ENCODE measurements at regions not wholly inside any gene's neighbourhood (a gene's known extent, or its start where the extent isn't known, plus 50 kb on each side); places are given as distances from the start of the nearest gene placed in this dataset.

DNA sequence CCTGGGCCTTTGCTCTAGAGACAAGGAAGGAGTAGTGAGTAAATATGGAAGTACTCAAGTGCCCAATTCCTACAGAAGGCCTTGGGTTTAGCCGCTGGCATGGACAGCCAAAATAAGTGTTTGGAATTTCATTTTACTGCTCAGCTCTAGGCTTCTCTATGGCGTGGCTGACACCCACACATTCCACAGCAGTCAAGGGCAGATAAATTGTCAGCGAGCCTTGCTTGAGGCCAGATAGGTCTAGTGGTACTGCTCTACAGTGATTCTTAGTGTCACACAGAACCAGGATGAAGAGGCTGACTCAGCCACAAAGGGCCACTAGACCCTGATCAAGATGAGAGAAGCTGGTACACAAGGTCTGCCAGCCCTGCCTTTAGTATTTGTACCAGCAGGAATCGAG is 111.0 kb upstream of the NFIB start:
- no peak for DNase-seq

DNA sequence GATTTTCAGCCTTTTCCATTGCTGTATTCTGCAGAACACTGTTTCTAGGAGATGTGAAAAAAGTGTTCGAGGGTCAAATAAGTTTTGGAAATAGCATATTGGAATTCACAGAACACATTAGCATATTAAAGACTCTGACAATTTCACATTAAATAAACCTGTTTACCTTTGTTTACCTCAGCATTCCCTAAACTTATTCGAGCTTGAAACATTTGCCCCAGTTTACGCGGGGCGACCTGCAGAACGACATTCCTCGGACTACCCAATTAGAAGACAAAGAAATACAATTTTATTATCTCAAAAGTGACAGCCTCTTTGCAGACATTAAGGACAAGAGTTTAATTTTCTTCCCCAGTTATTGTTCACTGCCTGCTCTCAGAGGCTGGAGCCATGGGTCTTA is 110.3 kb upstream of the NFIB start:
- no peak for DNase-seq

DNA sequence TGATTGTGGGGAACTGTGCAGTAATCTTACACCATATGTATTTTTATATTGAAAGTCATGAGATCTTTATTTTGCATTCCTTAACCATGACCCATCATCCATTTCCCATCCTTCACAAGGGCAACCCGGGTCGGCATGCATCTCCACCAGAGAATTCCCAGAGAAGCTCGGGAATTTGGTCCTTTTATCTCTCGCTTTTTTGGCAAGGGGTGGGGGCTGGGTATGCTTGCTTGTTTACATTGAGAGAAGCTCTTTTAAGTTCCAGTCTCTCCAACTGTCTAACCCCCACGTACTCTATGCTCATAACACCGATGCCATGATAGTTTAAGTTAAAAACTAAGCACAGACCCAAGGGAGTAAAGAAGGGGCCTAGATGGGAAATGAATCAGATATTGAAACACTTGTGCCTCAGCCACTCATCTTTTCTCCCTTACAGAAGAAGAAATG is 109.9 kb upstream of the NFIB start:
- no peak for DNase-seq

DNA sequence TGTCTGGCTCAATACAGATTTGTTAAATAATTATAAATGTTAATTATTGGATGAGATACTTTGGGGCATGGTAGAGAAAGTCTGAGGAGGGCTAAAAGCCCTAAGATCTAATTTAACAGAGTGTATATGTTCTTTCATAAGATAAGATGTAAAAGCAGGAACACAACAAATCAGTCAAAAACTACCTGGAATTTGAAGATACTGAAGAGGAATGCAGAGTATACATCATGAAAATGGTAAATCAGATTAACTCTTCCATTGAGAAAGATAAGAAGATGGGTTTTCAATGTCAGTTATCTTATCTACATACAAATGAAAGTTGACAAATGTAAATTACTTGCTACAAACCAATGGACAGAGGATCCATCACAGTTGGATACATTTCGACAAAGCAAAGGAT is 107.3 kb upstream of the NFIB start:
- DNase-seq = no peak

DNA sequence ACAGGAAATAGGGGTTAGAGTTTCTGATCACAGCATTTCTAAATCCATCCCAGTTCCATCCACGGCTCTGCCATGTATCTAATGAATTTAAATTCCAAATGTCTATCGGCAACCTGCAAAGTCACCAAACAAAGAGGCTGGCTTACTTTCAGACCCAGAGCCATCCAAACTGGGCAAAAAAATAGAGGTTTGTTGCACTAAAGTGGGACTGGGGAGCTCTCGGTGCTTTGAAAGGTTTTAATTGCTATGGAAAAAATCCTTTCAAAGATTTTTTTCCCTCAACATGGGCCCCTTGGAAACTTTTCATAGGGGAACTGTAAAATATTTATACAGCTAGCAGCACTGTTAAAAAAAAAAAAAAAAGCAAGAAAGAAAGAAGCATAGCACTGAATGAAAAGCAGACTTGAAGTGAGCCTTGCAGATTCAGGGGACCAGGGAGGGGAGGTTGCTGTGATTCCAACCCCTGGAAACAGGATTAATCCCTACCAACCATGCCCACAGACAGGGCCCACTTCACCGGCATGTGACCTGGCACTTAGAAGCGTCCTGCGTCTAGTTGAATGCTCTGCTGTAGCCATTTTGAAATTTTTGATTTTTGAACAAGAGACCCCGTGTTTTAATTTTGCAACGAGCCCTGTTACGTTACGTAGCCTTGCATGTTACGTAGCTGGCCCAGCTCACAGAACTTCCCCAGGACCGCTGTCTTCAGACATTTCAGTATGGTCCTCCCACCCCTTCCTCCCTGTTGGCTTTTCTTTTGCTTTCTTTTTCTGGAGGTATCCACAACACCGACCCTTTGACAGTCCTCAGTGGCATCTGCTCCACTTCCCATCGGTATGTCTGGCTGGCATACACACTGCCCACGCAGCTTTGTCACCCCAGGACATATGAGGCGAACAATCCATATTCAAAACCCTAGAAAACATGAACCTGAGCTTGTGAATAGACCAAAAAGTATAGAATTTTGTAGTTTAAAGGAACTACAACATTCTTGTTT is 105.3 kb upstream of the NFIB start:
- no peak for DNase-seq

DNA sequence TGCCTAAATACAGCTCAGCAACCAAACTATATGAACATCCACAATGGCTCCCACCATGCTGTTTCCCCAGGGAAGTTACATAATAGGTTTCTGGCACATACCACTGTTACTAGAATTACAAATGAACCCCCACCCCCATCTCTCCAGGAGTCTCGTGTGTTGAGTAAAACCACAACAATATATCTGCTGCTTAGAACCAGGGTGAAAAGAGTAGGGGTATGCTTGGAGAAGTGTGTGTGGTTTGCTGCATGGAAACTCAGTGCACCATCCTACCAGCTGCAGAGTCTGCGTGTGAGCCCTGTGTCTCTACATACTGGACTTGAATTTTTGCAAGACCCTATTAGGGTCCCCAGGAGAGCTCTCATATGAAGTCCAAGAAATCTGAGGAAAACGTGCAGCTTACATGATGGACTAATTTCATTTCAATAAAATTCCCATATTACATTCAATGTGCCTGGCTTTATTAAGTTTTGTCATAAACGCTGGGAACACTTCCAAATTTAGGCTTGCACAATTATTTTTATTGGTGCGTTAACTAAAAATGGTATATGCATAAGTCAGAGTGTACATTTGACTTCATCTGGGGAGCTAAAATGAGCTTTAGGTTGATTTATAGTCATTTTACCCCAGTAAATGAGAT is 104.5 kb upstream of the NFIB start:
- no peak for DNase-seq

DNA sequence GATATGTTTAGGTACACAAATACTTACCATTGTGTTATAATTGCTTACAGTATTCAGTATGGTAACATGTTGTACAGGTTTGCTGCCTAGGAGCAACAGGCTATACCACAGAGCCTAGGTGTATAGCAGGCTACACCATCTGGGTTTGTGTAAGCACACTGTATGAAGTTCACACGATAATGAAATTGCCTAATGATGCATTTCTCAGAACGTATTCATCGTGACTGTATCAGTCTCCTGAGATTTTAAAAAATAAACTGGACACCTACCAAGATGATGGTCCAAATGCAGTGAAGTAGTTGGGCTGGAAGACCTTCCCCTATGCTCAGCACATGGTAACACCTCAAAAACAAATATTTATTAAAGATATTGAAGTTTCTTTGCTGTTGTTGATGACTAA is 103.3 kb upstream of the NFIB start:
- no peak for DNase-seq

DNA sequence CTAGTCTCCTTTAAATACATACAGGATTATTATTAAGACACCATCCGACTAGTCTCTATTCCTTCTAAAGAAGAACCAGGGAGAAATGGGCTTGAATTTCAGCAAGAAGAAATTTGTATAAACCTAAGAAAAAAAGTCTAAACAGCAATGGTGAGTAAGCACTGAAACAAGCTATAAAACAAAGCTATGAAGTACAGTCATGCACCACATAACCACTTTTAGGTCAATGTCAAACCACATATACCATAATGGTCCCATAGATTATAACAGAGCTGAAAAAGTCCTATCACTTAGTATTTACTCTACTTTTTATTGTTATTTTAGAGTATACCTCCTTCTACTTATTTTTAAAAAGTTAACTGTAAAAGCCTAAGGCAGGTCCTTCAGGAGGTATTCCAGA is 102.0 kb upstream of the NFIB start:
- DNase-seq = no peak

DNA sequence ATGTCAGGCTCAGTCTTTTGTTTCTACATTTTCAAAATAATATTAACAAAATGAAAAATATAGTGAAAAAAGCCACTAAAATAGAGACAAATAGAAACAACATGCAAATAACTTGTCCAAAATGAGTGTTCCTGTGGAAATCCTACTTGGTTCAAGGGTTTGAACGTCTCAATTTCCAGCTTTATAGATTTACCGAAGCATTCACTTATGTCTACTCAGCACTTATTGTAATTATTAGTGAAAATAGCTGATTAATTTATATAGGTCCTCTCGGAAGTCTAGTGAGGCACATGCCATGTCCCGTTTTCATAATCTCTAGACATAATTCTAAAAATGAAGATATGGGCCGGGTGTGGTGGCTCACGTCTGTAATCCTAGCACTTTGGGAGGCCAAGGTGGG is 99.9 kb upstream of the NFIB start:
- no peak for DNase-seq

DNA sequence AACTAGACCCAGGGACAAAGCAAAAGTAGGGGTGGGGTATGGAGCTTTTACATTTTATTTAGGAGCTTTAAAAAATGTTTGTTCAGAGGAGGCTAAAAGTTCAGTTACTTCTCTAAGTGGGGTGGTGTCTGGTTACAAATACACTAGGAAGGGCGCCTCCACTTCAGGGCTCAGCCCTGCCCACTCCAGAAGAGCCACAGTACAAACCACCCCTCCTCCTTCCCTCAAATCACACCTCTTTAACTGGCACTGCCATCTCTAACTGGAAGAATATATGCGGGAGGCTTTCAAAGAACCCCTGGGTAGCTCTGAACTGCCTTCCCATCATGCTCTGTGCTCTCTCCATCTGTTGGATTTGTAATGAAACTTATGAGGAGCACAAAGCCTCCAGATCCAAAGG is 98.8 kb upstream of the NFIB start:
- DNase-seq = no peak

DNA sequence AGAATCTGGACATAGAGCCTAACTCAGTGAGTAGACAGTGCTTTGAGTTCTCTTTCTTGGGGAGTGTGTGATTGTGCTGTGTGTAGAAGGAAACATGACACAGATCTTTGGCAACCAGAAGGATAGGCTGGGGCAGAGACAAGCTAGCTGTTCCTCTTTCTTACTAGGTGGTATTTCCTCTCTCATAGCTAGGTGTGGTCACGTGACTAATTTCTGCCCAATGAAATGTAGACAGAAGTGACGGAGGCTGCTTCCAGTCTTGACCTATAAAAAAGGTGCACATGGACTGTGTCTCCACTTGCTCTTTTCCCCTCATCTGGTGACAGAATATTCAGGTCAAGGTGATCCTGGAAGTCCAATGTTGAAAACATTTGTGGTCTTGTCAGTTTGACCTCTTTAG is 92.5 kb upstream of the NFIB start:
- DNase-seq = no peak

DNA sequence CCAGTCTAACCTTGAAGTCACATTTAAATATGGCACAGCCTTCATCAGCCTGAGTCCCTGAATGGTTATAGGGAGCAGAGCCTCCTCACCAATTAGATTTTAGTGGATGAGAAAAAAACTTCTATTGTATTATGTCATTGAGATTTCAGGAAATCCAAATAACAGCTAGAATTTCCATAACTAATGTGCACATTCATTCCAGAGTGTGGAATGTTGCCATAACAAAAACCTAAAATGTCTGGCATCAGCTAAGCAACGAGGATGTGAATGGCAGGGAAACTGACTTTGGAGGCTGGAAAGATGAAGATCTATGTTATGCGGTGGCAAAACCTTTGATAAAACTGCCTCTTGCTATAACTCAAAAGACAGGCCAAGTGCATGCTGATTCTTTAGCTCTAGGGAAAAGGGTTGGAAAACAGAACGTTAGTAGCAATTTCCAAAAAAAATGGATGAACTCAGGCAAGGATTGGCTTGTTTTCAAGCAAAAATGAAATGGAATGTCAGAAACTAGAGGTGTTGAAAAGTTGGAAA is 91.3 kb upstream of the NFIB start:
- no peak for DNase-seq

DNA sequence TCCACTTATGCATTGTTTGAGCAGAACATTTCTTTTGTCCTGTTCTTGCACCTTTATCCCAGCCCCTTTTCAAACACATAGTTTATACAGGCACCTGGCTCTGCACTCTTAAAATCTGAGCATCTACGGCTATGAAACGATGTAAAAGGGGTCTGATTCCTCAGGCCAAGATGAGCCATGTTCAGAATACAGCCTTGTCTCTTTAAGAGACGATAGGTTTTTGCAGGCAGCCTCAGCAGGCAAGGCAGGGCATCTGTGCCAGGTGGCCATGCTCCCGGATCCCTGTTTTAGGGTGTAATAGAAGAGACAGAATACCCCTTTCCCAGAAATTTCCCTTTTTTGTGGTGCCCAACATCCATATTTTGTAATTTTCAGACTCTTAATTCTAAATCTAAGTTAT is 89.1 kb upstream of the NFIB start:
- DNase-seq = no peak

DNA sequence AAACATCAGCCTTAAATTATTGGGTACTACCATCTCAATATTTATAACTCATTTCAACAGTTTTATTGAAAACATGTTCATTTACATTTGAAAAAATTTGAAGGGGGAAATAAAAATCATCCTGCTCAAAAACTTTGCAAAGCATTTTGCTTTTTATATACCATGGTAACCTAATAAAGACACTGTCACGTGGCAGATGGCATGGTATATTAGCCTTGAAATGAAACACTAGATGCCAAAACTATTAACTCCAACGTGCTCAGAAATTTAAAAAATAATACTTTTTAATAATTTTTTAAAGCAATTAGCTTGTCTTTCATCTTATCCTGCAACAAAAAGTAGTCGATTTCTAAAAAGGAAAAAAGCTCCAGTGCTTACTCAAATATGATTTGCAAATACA is 88.6 kb upstream of the NFIB start:
- DNase-seq = no peak

DNA sequence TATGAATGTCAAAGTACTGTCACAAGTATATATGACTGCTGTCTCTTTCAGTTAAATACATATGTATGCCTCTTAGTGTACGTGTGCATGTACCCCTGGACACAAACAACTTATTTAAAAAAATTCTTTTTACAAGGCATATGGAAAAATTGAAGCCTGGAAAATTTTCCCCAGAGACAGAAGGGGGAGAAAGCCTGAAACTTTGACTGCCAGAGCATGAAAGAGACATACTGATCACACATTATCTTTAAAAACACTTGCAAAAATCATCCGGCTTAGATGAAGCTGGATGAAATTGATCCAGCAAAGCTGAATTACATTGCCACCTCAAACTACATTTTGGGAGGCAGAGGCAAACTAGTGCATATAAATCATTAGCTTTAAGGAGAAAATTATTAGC is 88.0 kb upstream of the NFIB start:
- DNase-seq = no peak

DNA sequence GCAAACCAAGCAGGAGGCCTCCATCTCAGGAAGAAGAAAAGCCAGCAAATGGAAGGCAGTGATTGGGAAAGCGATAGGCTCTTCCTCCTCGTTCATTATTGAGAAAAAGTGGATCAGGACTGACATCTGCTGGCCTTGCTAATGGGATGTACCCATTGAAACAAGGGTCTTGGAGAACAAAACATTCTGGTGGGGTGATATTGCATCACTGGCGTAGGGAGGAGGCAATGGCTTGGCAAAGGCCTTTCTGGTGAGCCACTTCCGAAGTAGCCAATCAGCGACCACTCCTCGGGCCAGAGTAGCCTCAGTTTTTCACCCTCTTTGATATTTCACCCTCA is 86.7 kb upstream of the NFIB start:
- peak; percentile 23 for DNase-seq

DNA sequence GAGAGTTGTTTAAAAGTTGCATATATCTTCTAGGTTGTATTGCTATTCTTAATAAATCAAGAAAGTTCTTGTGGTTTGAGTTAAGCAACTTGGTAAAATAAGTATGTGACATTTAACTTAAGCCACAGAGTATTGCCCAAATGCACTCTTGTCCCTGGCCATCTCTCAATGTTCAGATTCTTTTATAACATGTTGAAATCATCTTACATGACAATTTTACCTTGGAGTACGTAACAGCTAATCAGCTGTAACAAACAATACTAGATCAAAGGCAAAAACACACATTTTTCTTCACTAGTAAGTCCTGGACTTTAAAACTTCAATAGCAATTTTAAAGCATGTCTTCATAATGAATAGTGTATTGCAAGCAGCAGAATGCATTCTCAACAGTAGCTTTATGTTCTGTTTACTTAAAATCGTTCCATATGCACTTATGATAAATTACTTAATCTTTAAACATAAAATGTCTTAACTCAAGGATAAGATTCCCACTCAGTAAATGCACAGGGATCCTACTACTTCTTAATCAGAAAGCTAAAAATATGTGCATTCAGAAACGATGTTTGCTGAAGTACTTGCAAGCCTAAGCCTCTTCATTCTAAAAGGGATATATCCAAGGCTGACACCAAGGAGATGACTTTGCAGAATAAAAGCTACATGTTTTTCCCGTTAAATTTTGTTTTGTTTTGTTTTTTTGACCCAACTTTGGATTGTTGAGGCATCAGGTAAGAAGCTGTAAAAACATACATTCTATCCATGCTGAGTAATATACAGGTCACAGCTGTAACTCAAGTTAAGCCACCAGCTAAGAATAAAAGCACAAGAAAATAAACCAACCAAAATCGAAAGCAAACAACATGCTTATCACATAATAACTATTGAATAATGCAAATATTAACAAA is 86.1 kb upstream of the NFIB start:
- no peak for DNase-seq

DNA sequence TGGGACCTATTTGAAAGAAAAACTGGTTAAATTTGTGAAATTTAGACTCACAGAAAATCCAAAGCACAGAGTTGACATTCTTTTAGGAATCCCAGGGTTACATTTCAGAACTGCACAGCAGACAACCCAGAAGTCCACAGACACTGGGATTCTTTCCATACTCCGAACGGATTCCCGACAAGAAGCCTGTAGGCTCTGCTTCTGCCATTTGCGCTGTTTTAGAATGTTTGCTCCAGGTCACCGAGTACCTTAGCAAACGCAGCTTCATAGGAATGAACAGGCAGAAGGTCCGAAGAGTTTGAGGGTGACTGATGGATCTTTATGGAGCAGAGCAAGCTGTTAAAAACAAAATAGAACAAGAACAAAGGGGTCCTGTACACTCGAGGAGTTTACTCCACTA is 84.5 kb upstream of the NFIB start:
- no peak for DNase-seq

DNA sequence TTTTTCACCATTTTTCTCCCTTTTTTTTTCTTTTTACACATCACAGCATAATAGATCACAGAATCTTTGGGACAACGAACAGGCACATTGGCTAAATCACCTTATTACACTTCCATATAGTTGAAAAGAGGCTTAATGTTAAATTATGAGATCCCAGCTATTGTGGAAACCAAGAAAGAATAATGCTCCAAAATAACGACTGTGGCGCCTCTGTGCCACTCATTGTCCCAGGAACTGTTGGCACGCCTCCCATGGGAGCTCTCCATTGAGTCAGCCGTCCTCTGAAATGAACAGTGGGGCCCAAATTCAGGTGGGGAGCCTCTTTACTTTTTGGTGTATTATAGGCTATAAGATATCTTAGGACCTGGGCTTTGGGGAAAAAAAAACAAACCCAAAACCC is 82.2 kb upstream of the NFIB start:
- DNase-seq = no peak

DNA sequence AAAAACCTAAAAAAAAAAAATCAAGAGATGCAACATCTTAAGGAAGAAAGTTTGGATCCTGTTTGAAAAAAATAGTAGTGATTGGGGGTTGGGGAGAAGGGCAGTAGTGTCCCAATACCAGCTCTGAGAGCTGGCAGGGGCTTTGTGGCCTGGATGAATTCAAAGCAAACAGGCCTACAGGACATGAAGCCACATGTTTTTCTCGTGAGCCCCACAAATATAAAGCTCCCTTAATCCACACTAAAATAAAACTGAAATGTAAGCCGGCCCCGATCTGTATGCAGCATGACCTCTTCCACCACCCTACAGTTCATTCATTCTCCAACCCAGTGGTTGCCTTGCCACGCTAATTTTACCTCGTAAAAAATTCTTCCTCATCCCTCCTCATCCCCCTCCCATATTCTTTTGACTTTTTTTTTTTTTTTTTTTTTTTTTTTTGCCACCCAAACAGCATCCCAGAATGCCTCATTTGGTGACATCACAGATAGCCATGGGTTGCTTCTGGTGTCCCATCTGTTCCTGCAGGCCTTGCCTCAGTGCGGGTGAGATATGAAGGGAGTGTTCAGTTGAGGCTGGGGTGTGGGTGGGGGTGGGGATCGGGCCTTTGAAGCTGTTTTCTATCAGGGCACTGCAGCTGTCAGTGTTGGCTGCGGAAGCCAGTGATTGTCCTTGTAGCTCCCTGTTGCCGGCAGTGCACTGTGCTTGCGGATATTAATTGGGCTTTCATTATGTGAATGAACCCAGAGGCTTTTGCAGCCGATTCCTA is 81.6 kb upstream of the NFIB start:
- DNase-seq = no peak

DNA sequence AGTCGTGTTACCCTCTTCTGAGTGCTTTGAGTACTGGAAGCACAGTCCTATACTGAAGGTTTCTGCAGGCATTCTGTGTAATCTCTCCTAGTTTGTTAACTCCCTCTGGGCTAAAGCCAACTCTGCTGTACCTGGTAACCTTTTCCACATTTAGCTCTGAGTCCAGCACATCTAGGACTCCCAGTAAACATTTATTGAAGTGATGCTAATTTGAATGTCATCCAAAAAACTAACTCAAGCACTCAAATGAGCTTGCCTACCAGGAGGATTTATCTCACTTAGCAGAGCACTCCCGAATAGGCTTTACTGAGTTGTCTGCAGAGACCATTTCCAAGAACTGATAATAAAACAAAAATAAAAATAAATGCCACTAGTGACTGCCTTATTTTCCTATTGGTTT is 79.5 kb upstream of the NFIB start:
- DNase-seq = no peak

DNA sequence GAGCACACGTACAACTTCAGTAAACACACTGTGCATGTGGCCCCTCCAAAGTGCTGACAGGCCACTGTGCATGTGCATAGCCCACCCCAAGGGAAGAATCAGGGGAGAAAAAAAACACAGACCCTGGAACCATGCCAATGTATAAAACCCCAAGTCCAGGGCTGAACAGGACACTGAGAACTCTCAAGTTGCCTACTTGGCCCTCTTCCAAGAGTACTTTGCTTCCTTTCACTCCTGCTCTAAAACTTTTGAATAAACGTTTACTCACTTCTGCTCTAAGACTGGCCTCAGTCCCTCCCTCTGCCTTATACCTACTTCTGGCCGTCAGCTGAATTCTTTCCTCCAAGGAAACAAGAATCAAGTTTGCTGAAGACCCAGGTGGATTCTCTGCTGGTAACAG is 77.7 kb upstream of the NFIB start:
- DNase-seq = no peak

DNA sequence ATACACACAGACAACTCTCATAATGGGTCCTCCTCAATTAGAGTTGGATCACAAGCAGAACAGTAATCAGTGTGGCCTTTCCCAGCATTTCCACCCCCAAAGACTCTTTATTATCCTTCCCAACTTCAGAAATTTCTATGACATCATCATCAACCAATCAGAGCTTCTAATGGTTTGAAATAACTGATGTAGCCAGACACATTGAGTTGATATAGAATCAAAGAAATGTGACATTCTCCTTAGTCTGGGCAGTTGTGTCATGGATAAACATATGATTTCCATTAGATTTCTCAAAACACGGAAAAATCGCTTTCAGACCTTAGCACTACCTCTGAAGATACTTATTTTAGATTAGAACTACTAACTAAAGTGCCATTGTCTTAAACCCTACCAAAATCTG is 75.7 kb upstream of the NFIB start:
- DNase-seq = no peak

Data from NCI-H526 treated with DMSO at 0.1 percent for 48 hours (cell line).